ENCODE measurements at regions not wholly inside any gene's neighbourhood (a gene's known extent, or its start where the extent isn't known, plus 50 kb on each side); places are given as distances from the start of the nearest gene placed in this dataset.

- DNase-seq (ENCODE audit: low spot score in 2 of 2): no peak
- intact Hi-C loops (cut with DNase I; ENCODE audit: low total_unique reads): loop anchor here (5.0 kb wide), 1 partner anchor 1315 kb away; no protein-coding TSS in a partner anchor
- no peaks in the 10 kb centered on the region for H3K36me3 ChIP-seq
- H3K4me3 ChIP-seq: no peak overlapping the region
- H3K9me3 ChIP-seq: no peaks in the 10 kb centered on the region
- H3K27ac ChIP-seq: no peak overlapping the region
- no peaks in the 10 kb centered on the region for H3K27me3 ChIP-seq
- TF ChIP-seq POLR2AphosphoS5 (IDR thresholded peaks at IDR 0.05) (no peak), CTCF (IDR thresholded peaks at IDR 0.05) (no peak), POLR2A (IDR thresholded peaks at IDR 0.05) (no peak)
- H3K4me1 ChIP-seq: no peaks in the 10 kb centered on the region
Observed at GRCh38 chr2:120562218-120563005, 173.3 kb upstream of the GLI2 start.

- DNase-seq (ENCODE audit: low spot score in 2 of 2): no peak
- intact Hi-C loops (cut with DNase I; ENCODE audit: low total_unique reads): loop anchor here (5.0 kb wide), 1 partner anchor 1316 kb away; no protein-coding TSS in a partner anchor
- H3K27ac ChIP-seq: no peak overlapping the region
- TF ChIP-seq POLR2AphosphoS5 (IDR thresholded peaks at IDR 0.05) (no peak), POLR2A (IDR thresholded peaks at IDR 0.05) (no peak)
- no peaks in the 10 kb centered on the region for H3K4me1 ChIP-seq
- no peak overlapping the region for H3K4me3 ChIP-seq
- no peaks in the 10 kb centered on the region for H3K27me3 ChIP-seq
- no peaks in the 10 kb centered on the region for H3K9me3 ChIP-seq
- no peaks in the 10 kb centered on the region for H3K36me3 ChIP-seq
Observed at GRCh38 chr2:120563616-120564015, 172.1 kb upstream of the GLI2 start.

- H3K27ac ChIP-seq: no peak overlapping the region
- H3K27me3 ChIP-seq: no peaks in the 10 kb centered on the region
- no peak overlapping the region for H3K4me3 ChIP-seq
- H3K9me3 ChIP-seq: no peaks in the 10 kb centered on the region
- DNase-seq (ENCODE audit: low spot score in 2 of 2): no peak
- no peaks in the 10 kb centered on the region for H3K36me3 ChIP-seq
- H3K4me1 ChIP-seq: no peaks in the 10 kb centered on the region
- intact Hi-C loops (cut with DNase I; ENCODE audit: low total_unique reads): loop anchor here (5.0 kb wide), 1 partner anchor 1317 kb away; no protein-coding TSS in a partner anchor
- no peak for TF ChIP-seq POLR2A (IDR thresholded peaks at IDR 0.05)
- TF ChIP-seq CTCF (IDR thresholded peaks at IDR 0.05): no peak
- TF ChIP-seq POLR2AphosphoS5 (IDR thresholded peaks at IDR 0.05): no peak
Observed at GRCh38 chr2:120564213-120565094, 171.2 kb upstream of the GLI2 start.

- Histone ChIP-seq H3K4me3 (no peak overlapping the region), H3K4me1 (no peaks in the 10 kb centered on the region), H3K36me3 (no peaks in the 10 kb centered on the region), H3K9me3 (no peaks in the 10 kb centered on the region), H3K27me3 (no peaks in the 10 kb centered on the region), H3K27ac (no peak overlapping the region)
- no peak for DNase-seq (ENCODE audit: low spot score in 2 of 2)
- intact Hi-C loops (cut with DNase I; ENCODE audit: low total_unique reads): no loop called here
- TF ChIP-seq CTCF (IDR thresholded peaks at IDR 0.05) (no peak), POLR2A (IDR thresholded peaks at IDR 0.05) (no peak), POLR2AphosphoS5 (IDR thresholded peaks at IDR 0.05) (no peak)
Observed at GRCh38 chr2:120565095-120565460, 170.6 kb upstream of the GLI2 start.

- Histone ChIP-seq H3K4me3 (no peak overlapping the region), H3K27me3 (no peaks in the 10 kb centered on the region), H3K9me3 (no peaks in the 10 kb centered on the region), H3K27ac (peak overlapping the region in 1 of 2 donors; percentile 40), H3K36me3 (no peaks in the 10 kb centered on the region), H3K4me1 (no peaks in the 10 kb centered on the region)
- intact Hi-C loops (cut with DNase I; ENCODE audit: low total_unique reads): no loop called here
- DNase-seq (ENCODE audit: low spot score in 2 of 2): no peak
- TF ChIP-seq CTCF (IDR thresholded peaks at IDR 0.05): no peak
- no peak for TF ChIP-seq POLR2A (IDR thresholded peaks at IDR 0.05)
- TF ChIP-seq POLR2AphosphoS5 (IDR thresholded peaks at IDR 0.05): no peak
Observed at GRCh38 chr2:120565929-120566328, 169.7 kb upstream of the GLI2 start.
